ENCODE measurements at regions not wholly inside any gene's neighbourhood (a gene's known extent, or its start where the extent isn't known, plus 50 kb on each side); places are given as distances from the start of the nearest gene placed in this dataset.
"Not testable (repeated sequence)": the region's sequence is repeated elsewhere in the genome, so short reads cannot be mapped to it uniquely, and the experiment has no call there.

DNA sequence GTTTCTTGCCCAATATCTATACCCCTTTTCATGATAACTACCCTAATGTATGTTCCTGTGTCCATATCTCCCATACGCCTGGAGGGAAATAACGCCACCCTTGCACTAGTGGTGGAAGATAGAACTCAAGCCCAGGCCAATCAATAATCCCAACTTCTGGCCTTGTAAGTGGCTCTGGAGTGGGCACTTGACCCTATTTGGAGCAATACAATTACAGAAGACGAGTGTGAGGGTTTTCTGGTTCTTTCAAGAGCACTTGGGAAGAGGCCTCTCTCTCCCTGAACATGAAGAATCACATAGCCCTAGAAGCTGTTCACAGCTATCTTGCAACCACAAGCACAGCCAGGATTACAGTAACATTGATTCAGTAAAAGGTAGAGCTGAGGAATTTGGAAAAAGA lies 217.9 kb downstream of the RAB11FIP4 start:
- H3K4me3 Mint-ChIP-seq (ENCODE audit: unreplicated experiment): no peak overlapping the region
- no peaks in the 10 kb centered on the region for H3K4me1 Mint-ChIP-seq (ENCODE audit: unreplicated experiment)
- no peak overlapping the region for H3K27ac Mint-ChIP-seq (ENCODE audit: unreplicated experiment)

DNA sequence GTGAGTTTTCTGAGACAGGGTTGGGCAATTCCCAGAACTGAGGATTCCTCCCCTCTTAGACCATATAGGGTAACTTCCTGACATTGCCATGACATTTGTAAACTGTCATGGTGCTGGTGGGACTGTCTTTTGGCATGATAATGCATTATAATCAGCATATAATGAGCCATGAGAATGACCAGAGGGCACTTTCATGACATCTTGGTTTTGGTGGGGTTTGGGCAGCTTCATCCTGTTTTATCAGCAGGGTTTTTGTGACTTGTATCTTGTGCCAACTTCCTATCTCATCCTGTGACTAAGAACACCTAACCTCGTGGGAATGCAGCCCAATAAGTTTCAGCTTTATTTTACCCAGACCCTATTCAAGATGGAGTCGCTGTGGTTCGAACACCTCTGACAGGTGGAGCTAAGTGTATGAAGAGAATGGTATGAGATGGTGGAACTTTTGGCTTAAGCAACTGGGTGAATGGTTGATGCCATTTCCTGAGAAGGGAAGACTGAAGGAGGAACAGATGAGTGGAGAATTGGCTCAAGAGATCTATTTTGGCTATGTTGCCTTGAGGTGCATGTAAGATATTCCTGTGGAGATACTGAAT lies 217.3 kb downstream of the RAB11FIP4 start:
- H3K9me3 Mint-ChIP-seq (ENCODE audit: unreplicated experiment): no peaks in the 10 kb centered on the region
- H3K4me1 Mint-ChIP-seq (ENCODE audit: unreplicated experiment): no peaks in the 10 kb centered on the region
- H3K4me3 Mint-ChIP-seq (ENCODE audit: unreplicated experiment): no peak overlapping the region
- no peaks in the 10 kb centered on the region for H3K36me3 Mint-ChIP-seq (ENCODE audit: low read depth, unreplicated experiment)
- no peaks in the 10 kb centered on the region for H3K27me3 Mint-ChIP-seq (ENCODE audit: unreplicated experiment)
- H3K27ac Mint-ChIP-seq (ENCODE audit: unreplicated experiment): no peak overlapping the region
- TF ChIP-seq, protein P1, sequence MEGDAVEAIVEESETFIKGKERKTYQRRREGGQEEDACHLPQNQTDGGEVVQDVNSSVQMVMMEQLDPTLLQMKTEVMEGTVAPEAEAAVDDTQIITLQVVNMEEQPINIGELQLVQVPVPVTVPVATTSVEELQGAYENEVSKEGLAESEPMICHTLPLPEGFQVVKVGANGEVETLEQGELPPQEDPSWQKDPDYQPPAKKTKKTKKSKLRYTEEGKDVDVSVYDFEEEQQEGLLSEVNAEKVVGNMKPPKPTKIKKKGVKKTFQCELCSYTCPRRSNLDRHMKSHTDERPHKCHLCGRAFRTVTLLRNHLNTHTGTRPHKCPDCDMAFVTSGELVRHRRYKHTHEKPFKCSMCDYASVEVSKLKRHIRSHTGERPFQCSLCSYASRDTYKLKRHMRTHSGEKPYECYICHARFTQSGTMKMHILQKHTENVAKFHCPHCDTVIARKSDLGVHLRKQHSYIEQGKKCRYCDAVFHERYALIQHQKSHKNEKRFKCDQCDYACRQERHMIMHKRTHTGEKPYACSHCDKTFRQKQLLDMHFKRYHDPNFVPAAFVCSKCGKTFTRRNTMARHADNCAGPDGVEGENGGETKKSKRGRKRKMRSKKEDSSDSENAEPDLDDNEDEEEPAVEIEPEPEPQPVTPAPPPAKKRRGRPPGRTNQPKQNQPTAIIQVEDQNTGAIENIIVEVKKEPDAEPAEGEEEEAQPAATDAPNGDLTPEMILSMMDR (IDR thresholded peaks at IDR 0.05; ENCODE audit: unreplicated experiment): no peak
- DNase-seq (ENCODE audit: low spot score): no peak

More for the DNA sequence above, 217.9 kb downstream of the RAB11FIP4 start:
- H3K9me3 Mint-ChIP-seq (ENCODE audit: unreplicated experiment): no peaks in the 10 kb centered on the region
- TF ChIP-seq, protein P1 (IDR thresholded peaks at IDR 0.05; ENCODE audit: unreplicated experiment): no peak
- no peaks in the 10 kb centered on the region for H3K36me3 Mint-ChIP-seq (ENCODE audit: low read depth, unreplicated experiment)
- no peaks in the 10 kb centered on the region for H3K27me3 Mint-ChIP-seq (ENCODE audit: unreplicated experiment)
- DNase-seq (ENCODE audit: low spot score): no peak

DNA sequence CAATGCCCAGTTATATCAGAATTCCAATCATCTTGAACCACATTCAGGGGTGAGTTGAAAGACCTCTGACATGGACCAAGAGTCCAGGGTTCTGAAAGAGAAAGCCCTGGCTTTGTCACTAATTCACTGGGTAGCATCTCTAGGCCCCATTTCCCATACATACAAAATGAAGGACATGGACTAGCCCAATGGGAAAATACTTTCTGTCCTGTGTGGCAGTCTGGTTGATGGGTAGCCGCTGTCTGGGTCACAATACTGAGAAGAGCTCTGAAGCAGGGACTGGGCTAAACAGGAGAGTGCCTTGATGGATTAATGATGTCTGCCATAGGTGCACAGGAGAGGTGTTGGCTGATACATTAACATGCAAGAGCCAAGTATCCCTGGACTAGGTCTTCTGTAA lies 214.3 kb downstream of the RAB11FIP4 start:
- H3K4me3 Mint-ChIP-seq (ENCODE audit: unreplicated experiment): no peak overlapping the region
- H3K27me3 Mint-ChIP-seq (ENCODE audit: unreplicated experiment): peaks cover 2% of the 10 kb centered on the region
- H3K27ac Mint-ChIP-seq (ENCODE audit: unreplicated experiment): no peak overlapping the region
- no peak for DNase-seq (ENCODE audit: low spot score)
- no peaks in the 10 kb centered on the region for H3K36me3 Mint-ChIP-seq (ENCODE audit: low read depth, unreplicated experiment)
- H3K9me3 Mint-ChIP-seq (ENCODE audit: unreplicated experiment): no peaks in the 10 kb centered on the region
- no peaks in the 10 kb centered on the region for H3K4me1 Mint-ChIP-seq (ENCODE audit: unreplicated experiment)
- TF ChIP-seq, protein P1 (IDR thresholded peaks at IDR 0.05; ENCODE audit: unreplicated experiment): no peak

DNA sequence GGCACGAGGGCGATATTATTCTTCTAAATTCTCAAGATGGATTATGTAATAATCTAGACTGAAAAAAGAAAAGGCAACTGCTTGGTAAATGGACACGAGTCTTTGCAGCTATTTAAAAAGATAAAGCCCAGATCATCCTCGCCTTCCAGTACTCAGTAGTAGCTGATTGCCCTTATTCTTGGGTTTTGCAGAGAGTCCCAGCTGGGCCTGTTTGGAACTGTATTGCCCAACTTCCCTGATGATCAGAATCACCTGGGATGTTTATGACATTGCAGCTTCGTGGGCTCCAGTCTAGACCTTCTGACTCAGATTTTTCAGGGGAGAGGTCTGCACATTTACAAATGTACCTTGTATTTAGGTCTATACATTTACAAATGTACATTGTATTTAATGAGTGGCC lies 213.5 kb downstream of the RAB11FIP4 start:
- Mint-ChIP-seq H3K4me1 (ENCODE audit: unreplicated experiment) (no peaks in the 10 kb centered on the region), H3K9me3 (ENCODE audit: unreplicated experiment) (no peaks in the 10 kb centered on the region)

DNA sequence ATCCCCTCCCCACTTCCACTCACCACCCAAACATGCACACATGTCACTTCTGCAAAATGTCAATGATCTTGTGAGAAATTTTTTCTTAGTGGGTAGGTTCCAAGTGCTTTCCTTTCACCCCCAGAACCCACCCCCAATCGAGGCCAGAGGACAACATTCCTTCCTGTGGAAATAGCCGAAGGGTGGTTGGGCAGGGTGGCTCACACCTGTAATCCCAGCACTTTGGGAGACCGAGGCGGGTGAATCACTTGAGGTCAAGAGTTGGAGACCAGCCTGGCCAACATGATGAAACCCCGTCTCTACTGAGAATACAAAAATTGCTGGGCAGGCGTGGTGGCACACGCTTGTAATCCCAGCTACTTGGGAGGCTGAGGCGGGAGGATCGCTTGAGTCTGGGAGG lies 208.7 kb downstream of the RAB11FIP4 start:
- H3K9me3 Mint-ChIP-seq (ENCODE audit: unreplicated experiment); DNase-seq (ENCODE audit: low spot score); H3K36me3 Mint-ChIP-seq (ENCODE audit: low read depth, unreplicated experiment); H3K27ac Mint-ChIP-seq (ENCODE audit: unreplicated experiment); H3K4me3 Mint-ChIP-seq (ENCODE audit: unreplicated experiment); H3K27me3 Mint-ChIP-seq (ENCODE audit: unreplicated experiment): not testable (repeated sequence)
- peaks cover 12% of the 10 kb centered on the region for H3K4me1 Mint-ChIP-seq (ENCODE audit: unreplicated experiment)

More for the DNA sequence above, 213.5 kb downstream of the RAB11FIP4 start:
- TF ChIP-seq, protein P1 (IDR thresholded peaks at IDR 0.05; ENCODE audit: unreplicated experiment): no peak
- Mint-ChIP-seq H3K27me3 (ENCODE audit: unreplicated experiment) (peaks cover 2% of the 10 kb centered on the region), H3K36me3 (ENCODE audit: low read depth, unreplicated experiment) (no peaks in the 10 kb centered on the region), H3K27ac (ENCODE audit: unreplicated experiment) (no peak overlapping the region), H3K4me3 (ENCODE audit: unreplicated experiment) (no peak overlapping the region)
- DNase-seq (ENCODE audit: low spot score): no peak
